8988T (cell line): ENCODE measurements at regions not wholly inside any gene's neighbourhood (a gene's known extent, or its start where the extent isn't known, plus 50 kb on each side); places are given as distances from the start of the nearest gene placed in this dataset.
"Not testable (repeated sequence)": the region's sequence is repeated elsewhere in the genome, so short reads cannot be mapped to it uniquely, and the experiment has no call there.

Source experiments
- DNase-seq: peaks from one replicate; pipeline ENCODE4 v3.0.0; 2011

DNA sequence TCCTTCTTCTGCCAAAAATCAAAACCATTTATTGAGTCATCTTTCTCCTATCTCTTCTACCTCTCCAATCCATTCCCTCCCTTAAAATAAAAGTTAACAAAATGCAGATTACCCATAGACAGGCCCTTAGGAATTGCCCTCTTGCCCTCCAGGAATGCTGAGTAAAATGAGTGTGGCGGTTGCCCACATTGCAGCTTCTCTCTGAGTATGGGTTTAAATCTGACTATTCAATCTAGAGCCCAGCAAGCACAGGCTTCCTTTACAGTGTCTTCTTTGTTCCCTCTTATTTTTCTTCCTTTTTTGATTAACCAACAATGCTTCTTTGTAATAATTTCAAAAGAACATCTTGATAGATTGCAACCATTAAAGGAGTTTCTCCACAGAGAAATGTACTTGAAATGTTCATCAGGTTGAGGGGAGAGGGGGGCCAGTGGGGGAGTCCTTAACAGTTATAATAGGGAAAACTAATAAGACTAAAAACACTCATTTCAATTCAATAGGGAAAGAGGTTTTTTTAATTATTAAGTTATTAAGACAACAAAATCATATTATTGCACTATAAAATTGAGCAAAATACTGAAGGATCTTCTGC is 135.3 kb upstream of the LMCD1 start:
- no peak for DNase-seq

DNA sequence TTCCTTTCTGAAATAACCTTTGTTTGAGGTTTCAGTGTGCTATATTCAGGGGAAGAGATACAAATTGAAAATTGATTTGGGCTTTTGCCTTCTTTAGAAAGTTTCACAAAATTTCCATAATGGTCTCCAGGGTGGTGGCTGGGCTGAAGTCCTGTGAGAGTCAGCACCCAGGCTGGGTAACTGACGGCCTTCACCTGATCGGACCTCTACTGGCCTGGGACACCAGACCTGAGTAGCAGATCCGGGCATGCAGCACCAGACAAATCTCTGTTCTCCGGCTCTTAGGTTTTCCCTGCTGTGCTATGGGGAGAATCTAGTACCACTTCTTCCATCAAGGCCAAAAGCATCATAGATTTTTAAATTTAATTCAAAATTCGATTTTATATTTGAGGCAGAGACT is 133.0 kb upstream of the LMCD1 start:
- DNase-seq, result no peak

DNA sequence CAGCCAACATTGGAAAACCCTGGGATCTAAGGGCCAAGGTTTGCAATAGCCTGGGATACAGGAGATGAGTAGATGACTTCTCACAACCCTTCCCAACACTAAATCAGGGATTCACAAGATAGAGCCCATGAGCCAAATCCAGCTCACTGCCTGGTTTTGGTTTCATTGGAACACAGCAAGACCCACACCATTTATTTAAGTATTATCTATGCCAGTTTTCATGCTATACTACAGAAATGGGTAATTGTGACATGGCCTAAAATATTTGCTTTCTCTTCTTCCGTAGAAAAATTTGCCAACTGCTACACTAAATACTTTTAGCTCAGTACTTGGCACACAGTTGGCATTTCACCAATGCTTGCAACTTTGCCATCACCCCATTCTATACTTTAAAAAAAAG is 132.0 kb upstream of the LMCD1 start:
- DNase-seq, result no peak

DNA sequence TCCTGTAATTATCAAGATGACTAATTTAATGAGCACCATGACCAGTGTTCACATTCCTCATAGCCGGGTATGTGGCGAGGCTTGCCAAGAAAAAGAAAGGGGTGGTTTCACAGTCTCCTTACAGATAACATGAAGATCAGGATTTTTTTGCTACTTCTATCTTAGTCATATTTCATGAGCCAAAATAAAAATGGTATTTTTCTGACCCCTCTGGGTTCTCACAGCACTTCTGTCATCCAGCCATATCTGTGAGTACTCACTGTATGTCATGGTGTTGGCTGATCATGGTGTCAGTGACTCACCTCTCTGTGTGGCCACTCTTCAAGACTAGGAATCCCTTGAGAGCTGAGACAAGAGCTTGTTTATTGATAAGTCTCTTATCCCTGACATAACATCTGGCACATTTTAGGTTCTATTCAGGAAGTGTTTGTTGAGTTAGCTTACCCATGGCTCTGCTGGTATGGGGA is 130.5 kb upstream of the LMCD1 start:
- no peak for DNase-seq

DNA sequence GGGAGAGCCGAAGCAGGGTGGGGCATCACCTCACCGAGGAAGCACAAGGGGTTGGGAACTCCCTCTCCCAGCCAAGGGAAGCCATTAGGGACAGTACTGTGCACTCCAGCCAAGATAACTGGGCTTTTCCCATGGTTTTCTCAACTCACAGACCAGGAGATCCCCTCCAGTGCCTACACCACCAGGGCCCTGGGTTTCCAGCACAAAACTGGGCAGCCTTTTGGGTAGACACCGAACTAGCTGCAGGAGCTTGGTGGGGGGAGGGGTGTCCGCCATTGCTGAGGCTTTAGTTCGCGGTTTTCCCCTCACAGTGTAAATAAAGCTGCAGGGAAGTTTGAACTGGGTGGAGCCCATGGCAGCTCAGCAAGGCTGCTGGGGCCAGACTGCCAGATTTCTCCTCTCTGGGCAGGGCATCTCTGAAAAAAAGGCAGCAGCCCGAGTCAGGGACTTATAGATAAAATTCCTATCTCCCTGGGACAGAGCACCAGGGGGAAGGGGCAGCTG is 129.6 kb upstream of the LMCD1 start:
- no peak for DNase-seq

DNA sequence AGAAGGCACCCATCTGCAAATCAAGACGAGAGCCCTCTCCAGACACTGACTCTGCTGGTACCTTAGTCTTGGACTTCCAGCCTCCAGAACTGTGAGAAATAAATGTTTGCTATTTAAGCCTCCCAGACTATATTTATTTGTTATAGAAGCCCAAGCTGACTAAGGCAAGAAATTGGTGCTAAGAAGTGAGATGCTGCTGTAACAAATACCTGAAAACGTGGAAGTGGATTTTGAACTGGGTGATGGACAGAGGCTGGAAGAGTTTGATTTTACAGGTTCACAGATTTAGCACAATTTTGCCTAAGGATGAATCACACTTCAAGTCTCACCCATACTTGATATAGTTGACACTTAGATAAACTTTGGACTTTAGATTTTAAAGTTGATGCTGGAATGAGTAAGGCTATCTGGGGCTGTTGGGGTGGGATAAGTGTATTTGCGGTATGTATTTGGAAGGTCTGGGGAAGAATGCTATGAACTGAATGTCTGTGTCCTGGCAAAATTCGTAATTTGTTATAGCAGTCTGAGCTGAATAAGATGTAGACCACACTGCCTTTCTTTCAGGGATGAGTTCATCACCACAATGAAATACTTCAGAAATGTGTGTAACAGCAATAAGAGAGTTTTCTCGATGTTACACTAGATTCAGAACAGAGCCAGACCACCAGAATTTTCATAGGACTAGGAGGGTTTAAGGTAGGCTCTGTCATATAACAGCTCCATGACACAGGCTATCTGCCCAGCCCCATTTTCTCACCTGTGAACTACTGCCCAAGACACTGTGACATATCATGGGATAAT is 120.5 kb upstream of the LMCD1 start:
- no peak for DNase-seq

DNA sequence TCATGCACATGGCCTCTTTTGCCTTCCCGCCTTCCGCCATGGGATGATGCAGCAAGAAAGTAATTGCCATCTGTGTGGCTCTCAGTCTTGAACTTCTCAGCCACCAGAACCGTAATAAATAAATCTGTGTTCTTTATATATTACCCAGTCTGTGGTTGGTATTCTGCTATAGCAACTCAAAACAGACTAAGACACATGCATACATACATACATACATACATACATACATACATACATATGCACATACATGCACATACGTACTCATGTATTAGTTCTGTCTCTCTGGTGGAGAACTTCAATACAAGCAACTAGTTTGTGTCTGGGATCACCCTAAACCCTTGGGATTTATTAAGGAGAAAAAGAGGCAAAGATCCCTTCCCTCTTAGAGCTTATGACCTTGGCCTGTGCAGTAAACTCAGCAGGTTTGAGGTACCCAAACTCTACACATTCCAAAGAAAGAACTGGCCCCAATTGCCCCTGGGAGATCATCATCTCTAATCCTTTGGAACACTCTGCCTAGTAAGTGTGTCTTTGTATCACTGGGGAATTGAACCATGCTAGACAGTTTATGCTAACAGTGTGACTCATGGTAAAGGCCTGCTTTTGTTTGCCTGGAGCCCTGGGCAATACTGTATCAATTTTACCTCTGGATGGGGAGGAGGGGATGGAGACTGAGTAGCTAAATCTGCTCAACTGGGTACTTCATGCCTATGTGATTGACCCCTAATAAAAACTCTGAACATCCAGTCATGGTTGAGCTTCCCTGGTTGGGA is 115.6 kb upstream of the LMCD1 start:
- no peak for DNase-seq

DNA sequence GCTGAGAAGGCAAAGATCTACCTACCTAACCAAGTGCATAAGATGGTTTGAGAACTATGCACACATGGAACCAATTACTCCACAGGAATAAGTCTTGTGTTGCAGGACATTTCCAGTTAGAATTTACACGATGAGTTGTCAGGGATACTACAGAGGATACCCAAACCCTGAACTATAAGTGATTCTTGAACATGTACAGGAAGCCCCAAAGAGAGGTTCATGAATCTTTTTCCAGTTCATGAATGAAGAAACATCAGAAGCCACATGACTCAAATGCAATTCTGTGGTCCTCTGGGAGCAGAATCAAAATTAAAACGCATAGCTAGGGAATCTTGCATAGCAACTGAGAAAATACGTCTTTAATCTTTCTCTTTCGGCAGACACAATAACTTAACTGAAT is 114.1 kb upstream of the LMCD1 start:
- no peak for DNase-seq

DNA sequence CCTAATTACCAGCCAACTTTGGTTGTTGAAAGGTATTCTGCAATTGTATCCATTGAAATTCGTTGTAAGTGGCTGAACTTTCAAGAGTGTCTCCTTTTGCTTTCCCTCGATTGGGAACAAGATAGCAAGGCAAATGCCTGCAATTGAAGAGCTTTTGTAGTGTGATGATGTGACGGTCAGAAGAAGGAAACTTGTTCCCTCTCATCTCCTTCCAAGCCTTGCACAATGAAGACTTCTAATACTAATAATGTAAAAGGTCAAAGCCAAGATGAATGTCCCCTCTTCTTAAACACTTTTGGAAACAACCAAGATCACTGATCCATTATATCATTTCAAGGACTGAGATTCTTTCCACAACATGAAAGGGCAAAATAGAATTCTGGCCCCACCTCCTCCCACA is 101.9 kb upstream of the LMCD1 start:
- no peak for DNase-seq

DNA sequence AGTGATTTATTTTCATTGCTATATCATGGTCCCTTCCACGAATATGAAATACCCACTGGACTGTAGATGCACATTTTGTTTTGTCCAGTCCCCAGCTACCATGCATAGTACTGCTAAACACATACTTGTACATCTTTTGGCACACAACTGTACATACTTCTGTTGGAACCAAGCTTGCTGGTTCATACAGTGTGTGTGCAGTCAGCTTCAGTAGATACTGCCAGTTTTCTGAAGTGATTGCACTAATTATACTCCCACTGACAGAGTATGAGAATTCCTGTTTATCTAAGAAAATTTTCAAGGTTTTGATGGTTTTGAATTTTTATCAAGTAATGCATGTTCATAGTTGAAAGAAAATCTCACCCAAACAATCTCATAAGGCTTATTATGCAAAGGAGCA is 100.7 kb upstream of the LMCD1 start:
- DNase-seq, result no peak

DNA sequence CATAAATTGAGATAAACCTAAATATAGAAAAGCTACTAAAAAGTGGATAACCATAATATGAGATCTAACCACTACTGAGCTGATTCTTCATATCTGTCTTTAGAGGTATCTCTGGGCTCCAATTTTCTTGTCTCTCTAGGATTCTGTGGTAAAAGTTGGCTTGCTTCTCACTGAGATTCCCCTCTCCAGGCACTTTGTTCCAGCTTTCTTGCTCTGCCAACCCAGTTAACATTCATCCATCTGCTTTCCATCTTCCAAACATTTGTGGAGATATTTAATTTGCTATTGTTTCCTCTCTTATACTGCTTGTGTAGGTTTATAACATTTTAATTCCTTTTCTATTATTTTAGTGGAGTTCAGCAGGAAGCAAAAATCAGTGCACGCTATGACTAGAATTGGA is 97.6 kb upstream of the LMCD1 start:
- no peak for DNase-seq

DNA sequence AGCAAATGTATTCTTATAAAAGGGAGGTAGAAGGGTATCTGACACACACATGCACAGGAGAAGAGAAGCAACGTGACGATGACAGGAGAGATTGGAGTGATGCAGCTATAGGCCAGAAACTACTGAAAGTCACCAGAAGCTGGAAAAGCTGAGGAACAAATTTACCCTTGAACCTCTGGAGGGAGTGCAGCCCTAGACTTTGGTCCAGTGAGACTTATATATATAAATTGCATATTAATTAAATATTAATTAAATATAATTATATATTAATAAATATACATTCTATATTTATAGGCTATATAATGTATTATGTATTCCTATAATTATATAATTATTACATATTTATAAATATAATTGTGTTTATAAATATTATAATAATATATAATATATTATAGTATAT is 96.5 kb upstream of the LMCD1 start:
- DNase-seq, result no peak

DNA sequence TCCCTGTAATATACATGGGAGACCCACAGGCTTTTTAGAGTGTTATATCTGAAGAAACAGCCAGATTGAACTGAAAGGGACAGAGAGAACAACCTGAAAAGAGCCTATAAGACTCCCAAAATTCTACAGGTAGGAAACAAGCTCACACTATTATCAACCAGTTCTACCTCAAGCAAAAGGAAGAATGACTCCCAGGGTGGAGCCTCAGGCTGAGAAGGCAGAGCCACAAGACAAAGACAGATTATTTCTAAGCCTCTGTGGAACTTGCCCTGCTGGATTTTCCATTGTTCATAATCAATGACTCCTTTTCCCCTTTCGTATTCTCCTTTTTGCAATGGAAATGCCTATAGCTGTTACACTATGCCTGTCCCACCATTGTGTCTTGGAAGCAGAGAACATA is 95.1 kb upstream of the LMCD1 start:
- DNase-seq, result no peak

DNA sequence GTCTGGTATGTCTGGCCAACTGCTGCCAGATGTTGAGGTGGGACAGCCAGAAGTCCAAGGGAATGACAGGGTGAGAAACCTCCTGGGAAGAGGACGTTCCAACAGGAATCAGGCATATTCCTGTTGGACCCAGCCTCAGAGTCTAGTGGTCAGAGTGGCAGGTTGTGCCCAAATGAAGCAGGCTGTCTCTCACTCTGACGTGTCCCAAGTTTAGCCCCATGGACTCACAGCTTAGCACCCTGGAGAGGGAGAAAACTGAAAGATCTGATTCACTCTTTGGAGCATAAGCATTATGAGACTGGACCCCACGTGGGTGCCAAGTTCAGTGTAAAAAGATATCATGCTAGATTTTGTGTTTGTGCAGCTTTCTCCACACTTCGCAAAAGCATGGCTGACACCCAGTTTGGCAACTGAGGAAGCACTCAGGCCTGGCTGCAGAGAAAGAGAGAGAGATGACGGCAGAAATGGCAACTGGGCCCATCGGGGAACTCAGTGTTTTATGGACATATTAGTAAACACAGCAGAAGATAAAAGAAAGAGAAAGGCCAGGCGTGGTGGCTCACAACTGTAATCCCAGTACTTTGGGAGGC is 88.2 kb upstream of the LMCD1 start:
- no peak for DNase-seq

DNA sequence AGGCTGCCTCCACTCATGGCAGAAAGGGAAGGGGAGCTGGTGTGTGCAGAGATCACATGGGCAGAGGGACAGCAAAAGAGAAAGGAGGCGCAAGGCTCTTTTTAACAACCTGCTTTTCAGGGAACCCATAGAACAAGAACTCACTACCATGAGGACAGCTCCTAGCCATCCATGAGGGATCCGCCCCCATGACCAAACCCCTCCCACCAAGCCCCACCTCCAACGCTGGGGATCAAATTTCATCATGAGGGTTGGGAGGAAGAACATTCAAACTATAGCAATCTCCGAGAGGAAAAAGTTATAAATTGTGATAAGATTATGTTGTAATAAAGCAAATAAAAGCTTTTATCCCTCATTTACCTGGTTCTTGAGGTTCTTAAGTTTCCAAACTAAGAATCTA is 84.7 kb upstream of the LMCD1 start:
- no peak for DNase-seq

DNA sequence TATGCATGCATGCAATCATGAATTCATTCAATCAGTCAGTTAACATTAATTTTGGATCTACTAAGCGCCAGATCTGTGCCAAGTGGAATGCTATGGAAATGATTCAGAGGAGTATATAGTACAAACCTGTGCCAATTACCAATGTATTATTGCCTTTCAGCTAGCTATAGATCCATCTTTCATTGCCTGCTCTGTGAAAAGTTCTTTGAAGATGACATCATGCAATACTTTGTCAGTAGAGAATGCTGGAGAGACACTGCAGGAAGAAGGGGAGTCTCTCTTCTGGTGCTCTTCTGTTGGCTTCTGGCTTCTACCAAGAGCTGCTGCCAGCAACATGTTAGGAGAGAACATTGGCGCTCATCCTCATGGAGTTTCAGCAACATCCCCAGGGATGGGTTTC is 81.0 kb upstream of the LMCD1 start:
- DNase-seq, result no peak

DNA sequence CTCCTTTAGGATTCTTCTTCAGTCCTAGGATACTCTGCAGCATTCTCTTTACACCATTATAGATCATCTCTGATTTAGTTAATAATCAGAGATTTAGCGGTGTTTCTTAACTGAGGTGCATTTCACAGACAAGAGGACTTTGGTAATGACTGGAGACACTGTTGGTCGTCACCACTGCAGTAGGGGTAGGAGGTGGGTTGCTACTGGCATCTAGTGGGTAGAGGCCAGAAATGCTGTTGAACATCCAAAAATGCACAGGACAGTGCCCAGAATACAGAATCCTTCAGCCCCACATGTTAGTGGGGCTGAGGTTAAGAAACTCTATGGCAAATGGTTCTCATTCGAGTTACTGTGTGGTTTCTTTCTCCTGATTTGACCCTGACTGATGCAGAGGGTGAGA is 80.4 kb upstream of the LMCD1 start:
- no peak for DNase-seq

DNA sequence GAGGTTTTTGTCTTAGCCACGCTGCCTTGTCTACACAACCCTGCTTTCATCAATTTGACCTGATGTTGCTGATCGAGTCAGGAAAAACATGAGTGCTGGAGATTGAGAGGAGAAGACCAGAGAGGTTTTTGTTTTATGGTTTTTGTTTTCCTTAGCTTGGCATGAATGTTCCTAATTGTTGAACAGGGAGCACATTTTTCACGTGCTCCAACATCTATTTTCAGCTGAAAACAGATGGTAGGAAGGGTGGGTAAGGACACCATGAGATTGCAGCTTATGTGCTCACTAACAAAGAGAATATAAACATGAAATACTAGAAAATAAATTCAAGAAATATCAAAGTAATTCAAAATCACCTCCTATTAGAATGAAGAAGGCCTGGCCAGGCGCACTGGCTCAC is 79.9 kb upstream of the LMCD1 start:
- DNase-seq, result no peak

DNA sequence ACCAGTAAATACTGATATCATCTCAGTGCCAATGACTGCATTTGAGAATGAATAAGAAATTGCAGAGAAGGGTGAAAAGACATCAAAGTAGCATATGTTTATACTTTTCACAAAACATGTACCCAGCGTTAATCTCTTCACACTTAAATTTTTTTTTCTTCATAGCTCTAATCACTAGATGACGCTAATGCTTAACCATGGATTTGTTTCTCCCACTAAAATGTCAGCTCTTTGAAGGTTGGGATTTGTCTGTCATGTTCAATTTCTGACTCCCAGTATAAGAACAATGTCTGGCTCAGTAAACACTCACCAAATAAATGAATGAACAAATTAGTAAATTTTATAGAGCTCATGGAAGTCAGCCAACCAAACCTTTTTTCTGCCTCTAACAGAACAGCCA is 78.3 kb upstream of the LMCD1 start:
- DNase-seq, result no peak

DNA sequence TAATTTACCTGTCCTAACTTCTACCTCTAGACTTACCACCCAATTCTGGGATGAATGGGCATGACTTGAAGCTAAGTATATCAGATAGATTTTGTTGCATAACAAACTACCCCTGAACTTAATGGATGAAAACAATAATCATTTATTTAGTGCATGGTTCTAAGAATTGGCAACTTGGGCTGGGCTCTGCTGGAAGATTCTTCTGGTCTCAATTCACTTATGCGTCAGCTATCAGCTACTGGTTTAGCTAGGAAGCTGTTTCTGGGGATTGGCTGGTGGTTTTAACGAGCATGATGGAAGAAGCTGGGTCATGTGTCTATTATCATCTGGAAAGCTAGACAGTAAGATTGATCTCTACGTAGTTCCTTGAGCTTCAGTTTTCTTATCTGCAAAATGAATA is 77.3 kb upstream of the LMCD1 start:
- DNase-seq, result no peak

DNA sequence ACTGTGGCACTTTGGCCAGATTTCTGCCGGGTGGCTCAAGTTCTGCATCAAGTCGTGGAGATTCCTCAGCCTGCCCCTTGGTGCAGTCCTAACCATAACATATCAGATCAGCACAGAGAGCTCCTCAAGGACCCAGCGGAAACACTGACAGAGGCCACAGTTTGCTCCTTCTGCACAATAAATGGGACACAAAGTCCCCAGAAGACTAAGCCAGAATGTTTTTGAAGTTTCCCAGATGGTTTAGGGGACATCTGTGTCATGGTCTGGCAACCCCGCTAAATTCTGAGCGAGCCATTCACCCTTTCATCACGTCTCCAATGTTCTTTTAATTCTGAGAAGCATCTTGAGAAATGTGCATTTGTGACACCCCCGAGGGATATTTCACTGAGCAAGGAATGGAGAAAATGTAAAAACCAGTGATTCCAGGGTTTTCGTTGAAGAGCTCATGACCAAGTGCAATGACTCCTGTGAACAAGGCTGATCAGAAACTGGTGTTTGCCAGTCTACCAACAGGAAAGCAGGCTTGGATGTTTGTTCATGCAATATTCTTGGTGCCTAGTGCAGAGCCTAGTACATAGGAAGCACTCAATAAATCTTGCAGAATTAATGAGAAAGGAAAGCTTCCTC is 64.8 kb upstream of the LMCD1 start:
- DNase-seq, result no peak

DNA sequence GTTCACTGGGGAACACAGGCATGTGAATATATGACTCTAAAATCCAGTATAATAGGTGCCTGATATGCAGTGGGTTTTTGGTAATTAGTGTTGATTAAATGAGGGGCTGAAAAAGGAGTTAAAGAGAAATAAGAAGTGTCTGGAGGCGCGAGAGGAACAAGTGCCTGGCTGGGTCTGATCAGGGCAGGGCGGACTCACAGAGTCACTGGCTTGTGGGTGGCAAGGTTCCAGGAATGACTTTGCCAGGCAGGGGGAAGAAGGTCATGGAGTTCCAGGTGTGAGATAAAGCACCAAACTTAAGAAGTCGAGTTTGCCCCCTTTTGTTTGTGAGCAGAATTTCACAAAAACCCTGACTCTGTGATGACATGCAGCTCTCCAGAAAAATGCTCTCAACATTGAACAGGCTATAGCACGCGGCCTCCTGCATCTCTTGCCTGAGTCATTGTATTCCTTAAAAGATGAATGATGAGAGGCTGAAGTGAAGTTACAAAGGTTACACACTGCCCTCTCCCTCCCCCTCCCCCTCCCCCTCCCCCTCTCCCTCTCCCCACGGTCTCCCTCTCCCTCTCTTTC is 63.0 kb upstream of the LMCD1 start:
- DNase-seq, result no peak

DNA sequence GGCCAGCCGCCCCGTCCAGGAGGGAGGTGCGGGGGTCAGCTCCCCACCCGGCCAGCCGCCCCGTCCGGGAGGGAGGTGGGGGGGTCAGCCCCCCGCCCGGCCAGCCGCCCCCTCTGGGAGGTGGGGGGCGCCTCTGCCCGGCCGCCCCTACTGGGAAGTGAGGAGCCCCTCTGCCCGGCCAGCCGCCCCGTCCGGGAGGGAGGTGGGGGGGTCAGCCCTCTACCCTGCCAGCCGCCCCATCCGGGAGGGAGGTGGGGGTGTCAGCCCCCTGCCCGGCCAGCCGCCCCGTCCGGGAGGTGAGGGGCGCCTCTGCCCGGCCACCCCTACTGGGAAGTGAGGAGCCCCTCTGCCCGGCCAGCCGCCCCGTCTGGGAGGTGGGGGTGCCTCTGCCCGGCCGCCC is 61.5 kb upstream of the LMCD1 start:
- DNase-seq, result not testable (repeated sequence)
